ENCODE measurements at regions not wholly inside any gene's neighbourhood (a gene's known extent, or its start where the extent isn't known, plus 50 kb on each side); places are given as distances from the start of the nearest gene placed in this dataset.
A peak's percentile ranks its signal among the peaks of the same experiment; 100 is the strongest.
"Not testable (repeated sequence)": the region's sequence is repeated elsewhere in the genome, so short reads cannot be mapped to it uniquely, and the experiment has no call there.

GRCh38 chr1:229173491-229174476 lies 97.1 kb upstream of the RAB4A start:
- H3K27me3 Mint-ChIP-seq (ENCODE audit: insufficient read depth); H3K27ac Mint-ChIP-seq; H3K4me3 Mint-ChIP-seq; DNase-seq (ENCODE audit: low spot score); intact Hi-C loops (cut with micrococcal nuclease); H3K9me3 Mint-ChIP-seq; H3K36me3 Mint-ChIP-seq (ENCODE audit: low read depth); H3K4me1 Mint-ChIP-seq (ENCODE audit: low read depth): not testable (repeated sequence)

- H3K4me3 Mint-ChIP-seq; H3K9me3 Mint-ChIP-seq; H3K27ac Mint-ChIP-seq; DNase-seq (ENCODE audit: low spot score); H3K36me3 Mint-ChIP-seq (ENCODE audit: low read depth); H3K27me3 Mint-ChIP-seq (ENCODE audit: insufficient read depth); H3K4me1 Mint-ChIP-seq (ENCODE audit: low read depth); intact Hi-C loops (cut with micrococcal nuclease): not testable (repeated sequence)
Observed at GRCh38 chr1:229175297-229175696, 95.6 kb upstream of the RAB4A start.

- DNase-seq (ENCODE audit: low spot score); H3K9me3 Mint-ChIP-seq; H3K36me3 Mint-ChIP-seq (ENCODE audit: low read depth); H3K27me3 Mint-ChIP-seq (ENCODE audit: insufficient read depth); intact Hi-C loops (cut with micrococcal nuclease); H3K27ac Mint-ChIP-seq; H3K4me1 Mint-ChIP-seq (ENCODE audit: low read depth); H3K4me3 Mint-ChIP-seq: not testable (repeated sequence)
Observed at GRCh38 chr1:229176457-229176856, 94.5 kb upstream of the RAB4A start.

GRCh38 chr1:229180161-229180560 lies 90.8 kb upstream of the RAB4A start:
- no peak for DNase-seq (ENCODE audit: low spot score)
- H3K27me3 Mint-ChIP-seq (ENCODE audit: insufficient read depth): peaks cover 10% of the 10 kb centered on the region
- no peaks in the 10 kb centered on the region for H3K4me1 Mint-ChIP-seq (ENCODE audit: low read depth)
- no peaks in the 10 kb centered on the region for H3K36me3 Mint-ChIP-seq (ENCODE audit: low read depth)
- no peaks in the 10 kb centered on the region for H3K9me3 Mint-ChIP-seq
- H3K27ac Mint-ChIP-seq: no peak overlapping the region
- no peak overlapping the region for H3K4me3 Mint-ChIP-seq
- intact Hi-C loops (cut with micrococcal nuclease): no loop called here

- Mint-ChIP-seq H3K4me1 (ENCODE audit: low read depth) (peaks cover 9% of the 10 kb centered on the region), H3K9me3 (no peaks in the 10 kb centered on the region), H3K4me3 (no peak overlapping the region), H3K27ac (no peak overlapping the region), H3K36me3 (ENCODE audit: low read depth) (no peaks in the 10 kb centered on the region), H3K27me3 (ENCODE audit: insufficient read depth) (peaks cover 7% of the 10 kb centered on the region)
- no peak for DNase-seq (ENCODE audit: low spot score)
- intact Hi-C loops (cut with micrococcal nuclease): no loop called here
Observed at GRCh38 chr1:229181419-229181818, 89.5 kb upstream of the RAB4A start.

GRCh38 chr1:229183588-229183987 lies 87.3 kb upstream of the RAB4A start:
- Mint-ChIP-seq H3K36me3 (ENCODE audit: low read depth) (no peaks in the 10 kb centered on the region), H3K27me3 (ENCODE audit: insufficient read depth) (peaks cover 11% of the 10 kb centered on the region), H3K9me3 (no peaks in the 10 kb centered on the region), H3K4me1 (ENCODE audit: low read depth) (peaks cover 15% of the 10 kb centered on the region), H3K4me3 (no peak overlapping the region), H3K27ac (no peak overlapping the region)
- intact Hi-C loops (cut with micrococcal nuclease): no loop called here
- no peak for DNase-seq (ENCODE audit: low spot score)

GRCh38 chr1:229184066-229184465 lies 86.8 kb upstream of the RAB4A start:
- no peak overlapping the region for H3K27ac Mint-ChIP-seq
- H3K9me3 Mint-ChIP-seq: no peaks in the 10 kb centered on the region
- peaks cover 11% of the 10 kb centered on the region for H3K27me3 Mint-ChIP-seq (ENCODE audit: insufficient read depth)
- intact Hi-C loops (cut with micrococcal nuclease): no loop called here
- no peak overlapping the region for H3K4me3 Mint-ChIP-seq
- peaks cover 15% of the 10 kb centered on the region for H3K4me1 Mint-ChIP-seq (ENCODE audit: low read depth)
- DNase-seq (ENCODE audit: low spot score): no peak
- no peaks in the 10 kb centered on the region for H3K36me3 Mint-ChIP-seq (ENCODE audit: low read depth)

- no peak for DNase-seq (ENCODE audit: low spot score)
- intact Hi-C loops (cut with micrococcal nuclease): loop anchor here (2.0 kb wide), 1 partner anchor 59 kb away; no protein-coding TSS in a partner anchor
- Mint-ChIP-seq H3K9me3 (no peaks in the 10 kb centered on the region), H3K27me3 (ENCODE audit: insufficient read depth) (peaks cover 17% of the 10 kb centered on the region), H3K36me3 (ENCODE audit: low read depth) (no peaks in the 10 kb centered on the region), H3K4me3 (no peak overlapping the region), H3K4me1 (ENCODE audit: low read depth) (peaks cover 15% of the 10 kb centered on the region), H3K27ac (no peak overlapping the region)
Observed at GRCh38 chr1:229185963-229186362, 84.9 kb upstream of the RAB4A start.

- intact Hi-C loops (cut with micrococcal nuclease): loop anchor here (2.0 kb wide), 1 partner anchor 60 kb away; no protein-coding TSS in a partner anchor
- peaks cover 20% of the 10 kb centered on the region for H3K27me3 Mint-ChIP-seq (ENCODE audit: insufficient read depth)
- H3K9me3 Mint-ChIP-seq: no peaks in the 10 kb centered on the region
- H3K4me1 Mint-ChIP-seq (ENCODE audit: low read depth): peaks cover 15% of the 10 kb centered on the region
- DNase-seq (ENCODE audit: low spot score): peak; percentile 19
- no peaks in the 10 kb centered on the region for H3K36me3 Mint-ChIP-seq (ENCODE audit: low read depth)
- H3K4me3 Mint-ChIP-seq: no peak overlapping the region
- no peak overlapping the region for H3K27ac Mint-ChIP-seq
Observed at GRCh38 chr1:229186373-229187056, 84.4 kb upstream of the RAB4A start.

- H3K4me1 Mint-ChIP-seq (ENCODE audit: low read depth): peaks cover 15% of the 10 kb centered on the region
- no peaks in the 10 kb centered on the region for H3K36me3 Mint-ChIP-seq (ENCODE audit: low read depth)
- peaks cover 23% of the 10 kb centered on the region for H3K27me3 Mint-ChIP-seq (ENCODE audit: insufficient read depth)
- H3K27ac Mint-ChIP-seq: no peak overlapping the region
- no peak for DNase-seq (ENCODE audit: low spot score)
- H3K9me3 Mint-ChIP-seq: no peaks in the 10 kb centered on the region
- no peak overlapping the region for H3K4me3 Mint-ChIP-seq
- intact Hi-C loops (cut with micrococcal nuclease): no loop called here
Observed at GRCh38 chr1:229190057-229190575, 80.8 kb upstream of the RAB4A start.

- Mint-ChIP-seq H3K4me1 (ENCODE audit: low read depth) (peaks cover 9% of the 10 kb centered on the region), H3K4me3 (no peak overlapping the region), H3K36me3 (ENCODE audit: low read depth) (no peaks in the 10 kb centered on the region), H3K9me3 (no peaks in the 10 kb centered on the region), H3K27me3 (ENCODE audit: insufficient read depth) (peaks cover 26% of the 10 kb centered on the region), H3K27ac (no peak overlapping the region)
- intact Hi-C loops (cut with micrococcal nuclease): no loop called here
- no peak for DNase-seq (ENCODE audit: low spot score)
Observed at GRCh38 chr1:229191066-229191674, 79.7 kb upstream of the RAB4A start.

- no peak overlapping the region for H3K27ac Mint-ChIP-seq
- peaks cover 24% of the 10 kb centered on the region for H3K27me3 Mint-ChIP-seq (ENCODE audit: insufficient read depth)
- no peaks in the 10 kb centered on the region for H3K36me3 Mint-ChIP-seq (ENCODE audit: low read depth)
- H3K4me1 Mint-ChIP-seq (ENCODE audit: low read depth): peaks cover under 1% of the 10 kb centered on the region
- no peak for DNase-seq (ENCODE audit: low spot score)
- no peaks in the 10 kb centered on the region for H3K9me3 Mint-ChIP-seq
- H3K4me3 Mint-ChIP-seq: no peak overlapping the region
- intact Hi-C loops (cut with micrococcal nuclease): no loop called here
Observed at GRCh38 chr1:229192031-229192430, 78.9 kb upstream of the RAB4A start.

GRCh38 chr1:229192853-229193252 lies 78.1 kb upstream of the RAB4A start:
- no peak overlapping the region for H3K4me3 Mint-ChIP-seq
- DNase-seq (ENCODE audit: low spot score): no peak
- intact Hi-C loops (cut with micrococcal nuclease): no loop called here
- no peaks in the 10 kb centered on the region for H3K9me3 Mint-ChIP-seq
- H3K36me3 Mint-ChIP-seq (ENCODE audit: low read depth): no peaks in the 10 kb centered on the region
- H3K4me1 Mint-ChIP-seq (ENCODE audit: low read depth): no peaks in the 10 kb centered on the region
- H3K27me3 Mint-ChIP-seq (ENCODE audit: insufficient read depth): peaks cover 22% of the 10 kb centered on the region
- H3K27ac Mint-ChIP-seq: no peak overlapping the region
